ENCODE measurements at regions not wholly inside any gene's neighbourhood (a gene's known extent, or its start where the extent isn't known, plus 50 kb on each side); places are given as distances from the start of the nearest gene placed in this dataset.

DNA sequence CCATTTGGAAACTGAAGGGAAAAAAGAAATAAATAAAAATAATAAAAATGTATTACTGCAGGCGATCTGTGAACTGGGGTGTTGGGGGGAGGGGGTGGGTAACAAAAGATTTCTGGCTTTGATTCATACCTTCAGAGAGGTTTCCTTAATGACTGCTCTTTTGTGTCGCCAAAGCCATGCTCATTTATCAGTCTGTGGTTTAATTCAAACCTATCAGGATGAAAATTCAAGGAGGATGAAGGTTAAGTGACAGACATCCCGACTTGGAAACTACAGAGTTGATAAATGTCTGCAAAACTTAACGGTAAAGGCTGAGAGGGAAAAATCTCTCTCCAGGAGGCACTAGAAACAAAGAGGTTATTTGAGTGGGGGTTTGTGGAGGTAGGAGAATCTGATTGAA lies 278.2 kb downstream of the PSAT1 start:
- TF ChIP-seq, protein P1, sequence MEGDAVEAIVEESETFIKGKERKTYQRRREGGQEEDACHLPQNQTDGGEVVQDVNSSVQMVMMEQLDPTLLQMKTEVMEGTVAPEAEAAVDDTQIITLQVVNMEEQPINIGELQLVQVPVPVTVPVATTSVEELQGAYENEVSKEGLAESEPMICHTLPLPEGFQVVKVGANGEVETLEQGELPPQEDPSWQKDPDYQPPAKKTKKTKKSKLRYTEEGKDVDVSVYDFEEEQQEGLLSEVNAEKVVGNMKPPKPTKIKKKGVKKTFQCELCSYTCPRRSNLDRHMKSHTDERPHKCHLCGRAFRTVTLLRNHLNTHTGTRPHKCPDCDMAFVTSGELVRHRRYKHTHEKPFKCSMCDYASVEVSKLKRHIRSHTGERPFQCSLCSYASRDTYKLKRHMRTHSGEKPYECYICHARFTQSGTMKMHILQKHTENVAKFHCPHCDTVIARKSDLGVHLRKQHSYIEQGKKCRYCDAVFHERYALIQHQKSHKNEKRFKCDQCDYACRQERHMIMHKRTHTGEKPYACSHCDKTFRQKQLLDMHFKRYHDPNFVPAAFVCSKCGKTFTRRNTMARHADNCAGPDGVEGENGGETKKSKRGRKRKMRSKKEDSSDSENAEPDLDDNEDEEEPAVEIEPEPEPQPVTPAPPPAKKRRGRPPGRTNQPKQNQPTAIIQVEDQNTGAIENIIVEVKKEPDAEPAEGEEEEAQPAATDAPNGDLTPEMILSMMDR (IDR thresholded peaks at IDR 0.05 in 4 of 5, conservative IDR thresholded peaks at IDR 0.05 in 1 of 5), result no peak
- no peak for TF ChIP-seq POLR2A (IDR thresholded peaks at IDR 0.05)

Measured in gastrocnemius medialis (tissue), 4 donors.